ENCODE measurements at regions not wholly inside any gene's neighbourhood (a gene's known extent, or its start where the extent isn't known, plus 50 kb on each side); places are given as distances from the start of the nearest gene placed in this dataset.

DNA sequence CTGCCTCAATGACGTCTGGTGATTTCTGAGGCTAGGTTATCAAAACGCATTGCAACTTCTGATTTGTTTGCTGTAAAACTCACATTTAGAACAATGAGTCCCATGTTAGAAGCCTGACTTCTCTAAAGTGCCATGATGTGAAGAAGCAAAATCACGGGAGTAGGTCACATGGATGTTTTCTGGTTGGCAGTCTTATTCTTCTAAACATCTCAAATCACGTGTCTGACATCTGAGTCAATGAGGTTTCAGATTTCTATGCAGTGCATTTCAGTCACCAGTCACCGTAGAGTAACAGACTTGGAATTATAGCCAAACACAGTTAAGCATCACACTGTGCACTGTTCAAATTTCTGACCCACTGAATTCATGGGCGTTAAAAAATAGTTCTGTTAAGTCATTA lies 482.1 kb downstream of the TMA16 start:
- Histone ChIP-seq H3K27ac (ENCODE audit: insufficient read length, low read depth, low read length) (no peak overlapping the region), H2BK5ac (ENCODE audit: insufficient read length, low read length) (no peak overlapping the region), H3K56ac (ENCODE audit: insufficient read length, low read depth, low read length) (no peak overlapping the region), H3K79me1 (ENCODE audit: insufficient read depth, low read depth, low read length, poor library complexity, severe bottlenecking) (no peaks in the 10 kb centered on the region), H4K91ac (ENCODE audit: insufficient read length, low read depth, low read length) (no peak overlapping the region), H3K18ac (ENCODE audit: insufficient read length, low read depth, low read length) (no peak overlapping the region), H4K5ac (ENCODE audit: insufficient read length, low read depth, low read length) (no peak overlapping the region), H3K4ac (ENCODE audit: low read depth, low read length) (no peak overlapping the region), H4K20me1 (ENCODE audit: control insufficient read depth, insufficient read depth, insufficient read length) (no peaks in the 10 kb centered on the region), H4K8ac (replicated peaks; ENCODE audit: insufficient read length, low read depth, low read length) (no peak overlapping the region), H3K23me2 (ENCODE audit: insufficient read length, low read depth, low read length, poor library complexity, severe bottlenecking) (no peaks in the 10 kb centered on the region), H3T11ph (ENCODE audit: low read length) (no peak overlapping the region), H3K9me3 (ENCODE audit: control insufficient read depth, low read depth, low read length) (no peaks in the 10 kb centered on the region), H3K4me1 (ENCODE audit: insufficient read depth, low read length) (no peaks in the 10 kb centered on the region), H3K23ac (ENCODE audit: insufficient read length, low read depth, low read length) (no peak overlapping the region), H2AFZ (ENCODE audit: low read length) (no peak overlapping the region), H2BK15ac (ENCODE audit: low read depth, low read length) (no peak overlapping the region), H2BK120ac (ENCODE audit: low read depth, low read length, poor library complexity, severe bottlenecking) (no peak overlapping the region), H3K14ac (ENCODE audit: insufficient read depth, low read length) (no peak overlapping the region), H2AK5ac (ENCODE audit: insufficient read length, low read length) (no peak overlapping the region), H2BK12ac (ENCODE audit: insufficient read length, low read depth, low read length) (no peak overlapping the region), H3K27me3 (ENCODE audit: insufficient read depth, low read length) (no peaks in the 10 kb centered on the region), H3K4me2 (ENCODE audit: insufficient read depth, insufficient read length, low read length) (no peak overlapping the region), H3K79me2 (ENCODE audit: insufficient read depth, low read length) (no peaks in the 10 kb centered on the region), H2BK20ac (ENCODE audit: low read depth, low read length, poor library complexity, severe bottlenecking) (no peak overlapping the region), H3K9ac (ENCODE audit: extremely low read depth, insufficient read length, low read length) (no peak overlapping the region)
- Mint-ChIP-seq H3K4me3 (no peak overlapping the region), H3K36me3 (ENCODE audit: insufficient read depth in 1 of 3, low read depth in 3 of 3) (no peaks in the 10 kb centered on the region), H3K4me1 (no peaks in the 10 kb centered on the region), H3K27me3 (ENCODE audit: low read depth) (no peaks in the 10 kb centered on the region), H3K9me3 (no peaks in the 10 kb centered on the region), H3K27ac (no peak overlapping the region)
- WGBS (ENCODE audit: extremely low coverage, insufficient read length, low lambda C conversion rate): no CpG with 5 or more reads among the region's 6 CpGs
- TF ChIP-seq, protein P1, sequence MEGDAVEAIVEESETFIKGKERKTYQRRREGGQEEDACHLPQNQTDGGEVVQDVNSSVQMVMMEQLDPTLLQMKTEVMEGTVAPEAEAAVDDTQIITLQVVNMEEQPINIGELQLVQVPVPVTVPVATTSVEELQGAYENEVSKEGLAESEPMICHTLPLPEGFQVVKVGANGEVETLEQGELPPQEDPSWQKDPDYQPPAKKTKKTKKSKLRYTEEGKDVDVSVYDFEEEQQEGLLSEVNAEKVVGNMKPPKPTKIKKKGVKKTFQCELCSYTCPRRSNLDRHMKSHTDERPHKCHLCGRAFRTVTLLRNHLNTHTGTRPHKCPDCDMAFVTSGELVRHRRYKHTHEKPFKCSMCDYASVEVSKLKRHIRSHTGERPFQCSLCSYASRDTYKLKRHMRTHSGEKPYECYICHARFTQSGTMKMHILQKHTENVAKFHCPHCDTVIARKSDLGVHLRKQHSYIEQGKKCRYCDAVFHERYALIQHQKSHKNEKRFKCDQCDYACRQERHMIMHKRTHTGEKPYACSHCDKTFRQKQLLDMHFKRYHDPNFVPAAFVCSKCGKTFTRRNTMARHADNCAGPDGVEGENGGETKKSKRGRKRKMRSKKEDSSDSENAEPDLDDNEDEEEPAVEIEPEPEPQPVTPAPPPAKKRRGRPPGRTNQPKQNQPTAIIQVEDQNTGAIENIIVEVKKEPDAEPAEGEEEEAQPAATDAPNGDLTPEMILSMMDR (conservative IDR thresholded peaks at IDR 0.05): no peak
- DNase-seq: no peak
